GM12873 (cell line): ENCODE measurements at regions not wholly inside any gene's neighbourhood (a gene's known extent, or its start where the extent isn't known, plus 50 kb on each side); places are given as distances from the start of the nearest gene placed in this dataset.

ENCODE experiments used
- TF ChIP-seq, protein P1 (sequence below): IDR thresholded peaks from 2 replicates; pipeline ENCODE4 v1.5.1; 2012; ENCODE audit warnings: low read depth, mild to moderate bottlenecking, moderate library complexity, low read length, control low read depth; ENCODE audit not compliant: insufficient read depth; ENCODE audit errors: missing control alignments

DNA sequence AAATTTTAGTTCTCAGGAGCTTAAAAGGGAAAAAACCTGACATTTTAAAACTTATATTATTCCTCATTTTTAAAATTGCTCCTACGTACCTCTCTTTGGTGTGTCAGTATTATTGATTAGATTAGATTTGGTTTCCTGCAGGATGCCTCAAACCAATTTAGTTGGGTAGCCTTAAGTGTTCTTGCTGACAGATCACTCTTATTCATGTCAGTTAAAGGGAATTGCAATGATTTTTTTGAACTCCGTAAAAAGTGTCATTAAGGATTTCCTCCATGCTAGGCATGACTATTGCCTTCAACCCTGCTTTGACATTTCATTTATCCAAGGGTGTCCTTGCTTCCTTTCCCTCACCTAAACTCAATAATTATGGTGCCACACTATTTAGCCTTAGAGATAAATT lies 149.0 kb upstream of the CDH7 start:
- TF ChIP-seq, protein P1, sequence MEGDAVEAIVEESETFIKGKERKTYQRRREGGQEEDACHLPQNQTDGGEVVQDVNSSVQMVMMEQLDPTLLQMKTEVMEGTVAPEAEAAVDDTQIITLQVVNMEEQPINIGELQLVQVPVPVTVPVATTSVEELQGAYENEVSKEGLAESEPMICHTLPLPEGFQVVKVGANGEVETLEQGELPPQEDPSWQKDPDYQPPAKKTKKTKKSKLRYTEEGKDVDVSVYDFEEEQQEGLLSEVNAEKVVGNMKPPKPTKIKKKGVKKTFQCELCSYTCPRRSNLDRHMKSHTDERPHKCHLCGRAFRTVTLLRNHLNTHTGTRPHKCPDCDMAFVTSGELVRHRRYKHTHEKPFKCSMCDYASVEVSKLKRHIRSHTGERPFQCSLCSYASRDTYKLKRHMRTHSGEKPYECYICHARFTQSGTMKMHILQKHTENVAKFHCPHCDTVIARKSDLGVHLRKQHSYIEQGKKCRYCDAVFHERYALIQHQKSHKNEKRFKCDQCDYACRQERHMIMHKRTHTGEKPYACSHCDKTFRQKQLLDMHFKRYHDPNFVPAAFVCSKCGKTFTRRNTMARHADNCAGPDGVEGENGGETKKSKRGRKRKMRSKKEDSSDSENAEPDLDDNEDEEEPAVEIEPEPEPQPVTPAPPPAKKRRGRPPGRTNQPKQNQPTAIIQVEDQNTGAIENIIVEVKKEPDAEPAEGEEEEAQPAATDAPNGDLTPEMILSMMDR = no peak

DNA sequence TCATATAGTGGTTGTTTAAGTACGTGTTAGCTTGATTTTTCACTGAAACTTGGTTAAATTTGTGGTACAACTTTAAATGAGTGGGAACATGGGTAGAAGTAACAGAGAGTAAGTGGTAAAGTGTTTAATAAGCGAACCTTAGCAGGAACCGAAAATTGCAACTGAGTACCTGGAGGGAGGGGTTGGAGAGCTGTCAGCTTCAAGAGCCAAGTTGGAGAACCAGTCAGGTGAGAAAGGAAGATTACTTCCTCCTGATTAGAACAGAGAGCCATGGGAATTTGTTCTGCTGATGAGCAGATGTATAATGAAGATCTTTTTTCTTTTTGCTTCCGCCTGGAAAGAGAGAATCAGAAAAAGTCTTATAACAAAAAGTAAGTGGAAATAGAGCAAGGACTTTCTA lies 158.4 kb upstream of the CDH7 start:
- TF ChIP-seq, protein P1 = no peak

DNA sequence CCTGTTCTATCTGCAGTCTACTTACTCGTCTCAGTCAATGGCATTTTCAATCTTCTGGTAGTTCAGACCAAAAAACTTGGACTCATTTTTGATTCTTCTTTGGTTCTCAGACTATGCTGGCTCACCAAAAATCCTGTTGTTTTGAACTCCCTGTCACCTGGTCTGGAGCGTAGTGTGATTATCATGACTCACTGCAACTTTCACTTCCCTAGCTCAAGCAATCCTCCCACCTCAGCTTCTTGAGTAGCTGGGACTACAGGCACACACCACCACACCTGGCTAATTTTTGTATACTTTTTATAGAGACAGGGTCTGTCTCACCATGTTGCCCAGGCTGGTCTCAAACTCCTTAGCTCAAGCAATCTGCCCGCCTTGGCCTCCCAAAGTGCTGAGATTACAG lies 163.3 kb upstream of the CDH7 start:
- TF ChIP-seq, protein P1 = no peak

DNA sequence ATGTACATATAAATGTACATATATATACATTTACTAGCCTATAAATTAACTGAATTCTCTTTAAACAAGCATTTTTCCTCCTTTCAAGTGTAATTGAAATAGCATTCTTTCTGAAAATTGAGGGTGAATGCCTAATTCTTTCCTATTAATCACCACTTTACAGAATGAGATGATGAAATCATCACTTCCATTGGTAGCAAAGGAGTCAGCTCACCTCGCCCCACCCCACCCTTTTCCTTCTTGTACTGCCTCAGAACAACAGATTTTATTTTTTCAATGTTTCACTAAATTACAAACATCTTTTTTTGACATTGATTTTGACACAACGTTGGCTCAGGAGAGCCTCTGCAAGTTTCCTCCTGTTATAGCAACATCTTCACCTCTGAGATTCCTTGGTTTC lies 181.9 kb upstream of the CDH7 start:
- TF ChIP-seq, protein P1 = no peak

DNA sequence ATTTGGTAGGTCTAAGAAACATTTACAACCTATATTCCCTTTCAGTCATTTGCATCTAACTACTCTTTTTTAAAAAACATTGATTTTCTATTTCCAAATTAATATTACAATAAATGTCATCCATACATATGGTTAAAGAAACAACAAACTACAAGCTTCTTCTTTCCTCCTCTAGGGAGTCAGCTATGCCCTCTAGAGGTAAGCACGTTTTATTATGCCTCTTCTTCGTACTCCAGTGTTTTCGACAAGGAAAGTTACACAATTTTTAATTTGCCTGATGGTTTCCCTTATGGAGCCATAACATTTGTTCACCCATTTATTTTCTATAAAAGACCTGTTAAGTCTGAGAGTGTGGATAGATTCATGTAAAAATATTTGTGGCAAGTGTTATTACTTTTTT lies 183.4 kb upstream of the CDH7 start:
- TF ChIP-seq, protein P1 = no peak

DNA sequence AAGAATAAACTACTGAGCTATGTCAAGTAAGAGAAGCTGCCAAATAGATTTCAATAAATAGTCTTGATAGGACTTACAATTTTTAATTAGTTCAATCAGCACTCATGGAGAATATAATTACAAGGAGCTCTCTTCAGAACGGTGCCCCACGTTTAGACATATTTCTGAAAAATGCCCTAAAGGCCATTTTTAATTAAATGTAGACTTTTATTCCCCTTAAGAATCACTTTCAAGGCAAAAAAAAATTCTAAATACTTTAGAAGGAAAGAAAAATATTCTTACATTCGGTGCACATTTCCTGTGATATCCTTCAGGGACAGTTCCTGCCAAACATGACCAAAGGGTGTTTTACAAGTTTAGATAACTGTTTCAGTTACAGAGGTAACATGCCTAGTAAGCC lies 202.5 kb upstream of the CDH7 start:
- TF ChIP-seq, protein P1 = no peak

DNA sequence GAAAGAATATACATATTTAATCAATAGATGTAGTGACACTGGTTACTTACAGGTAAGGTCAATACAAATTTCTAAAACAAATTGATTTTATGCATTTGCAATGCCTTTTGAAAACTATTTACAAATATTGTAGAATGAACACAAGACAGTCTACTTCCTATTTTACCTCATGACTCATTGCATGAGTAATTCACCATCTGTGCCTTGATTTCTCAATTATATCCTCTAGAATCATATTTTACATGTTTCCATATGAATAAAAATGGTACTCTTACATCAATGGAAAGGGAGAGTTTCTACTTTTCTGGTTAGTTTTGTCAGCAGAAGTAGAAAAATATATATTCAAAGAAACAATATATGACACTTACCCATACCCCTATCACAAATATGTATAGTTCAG lies 203.8 kb upstream of the CDH7 start:
- TF ChIP-seq, protein P1 = no peak
